Keratinocyte (primary cell): ENCODE measurements at regions not wholly inside any gene's neighbourhood (a gene's known extent, or its start where the extent isn't known, plus 50 kb on each side); places are given as distances from the start of the nearest gene placed in this dataset.

Experiments
- DNase-seq: peaks from one replicate; pipeline ENCODE4 v3.0.0-alpha.2; 2011; ENCODE audit warnings: low read depth, missing footprints, low spot score
- FAIRE-seq: peaks from 2 replicates; lab custom pipeline; 2011; peaks lifted over from hg19 to GRCh38; lab: Jason Lieb, UNC
- H2AFZ ChIP-seq: 2 replicates; pipeline ENCODE4 v1.6.0; 2012; ENCODE audit warnings: low read length, control low read depth, inconsistent platforms; ENCODE audit not compliant: control insufficient read depth
- H3K27ac ChIP-seq: 2 replicates; pipeline ENCODE4 v1.5.1; 2011; ENCODE audit warnings: low read length; ENCODE audit not compliant: control insufficient read depth, insufficient read depth
- H3K27me3 ChIP-seq: 3 replicates; pipeline ENCODE4 v1.6.0; 2011; ENCODE audit warnings: low read length; ENCODE audit not compliant: control insufficient read depth, insufficient read depth; ENCODE audit errors: extremely low read depth
- H3K36me3 ChIP-seq, 2 experiments: 2 replicates in 1 of 2; 3 replicates in 1 of 2; pipeline ENCODE4 v1.5.1; 2011; ENCODE audit warnings: low read length in 2 of 2, mild to moderate bottlenecking in 1 of 2; ENCODE audit not compliant: control insufficient read depth in 2 of 2, insufficient read depth in 2 of 2; ENCODE audit errors: extremely low read depth in 1 of 2
- H3K4me1 ChIP-seq: 3 replicates; pipeline ENCODE4 v1.5.1; 2011; ENCODE audit warnings: low read length; ENCODE audit not compliant: control insufficient read depth, insufficient read depth; ENCODE audit errors: extremely low read depth
- H3K4me2 ChIP-seq: 3 replicates; pipeline ENCODE4 v1.6.0; 2011; ENCODE audit warnings: low read depth, low read length; ENCODE audit not compliant: control insufficient read depth, insufficient read depth; ENCODE audit errors: extremely low read depth
- H3K4me3 ChIP-seq, 3 experiments: fragments of 200-600 bp in 1 of 3; sonication (generic) in 1 of 3; 2 replicates in 2 of 3; 3 replicates in 1 of 3; pipeline ENCODE4 v1.5.1; 2011 to 2016; ENCODE audit warnings: low read length in 3 of 3, mild to moderate bottlenecking in 3 of 3, control low read depth in 2 of 3, inconsistent platforms in 1 of 3, low read depth in 1 of 3, mixed read lengths in 1 of 3, mixed run types in 1 of 3, moderate library complexity in 1 of 3; ENCODE audit not compliant: control insufficient read depth in 2 of 3, insufficient read depth in 2 of 3; ENCODE audit errors: extremely low read depth in 1 of 3
- H3K79me2 ChIP-seq: 2 replicates; pipeline ENCODE4 v1.6.0; 2012; ENCODE audit warnings: low read length; ENCODE audit not compliant: control insufficient read depth, insufficient read depth
- H3K9ac ChIP-seq: 3 replicates; pipeline ENCODE4 v1.6.0; 2011; ENCODE audit warnings: low read length; ENCODE audit not compliant: control insufficient read depth, insufficient read depth; ENCODE audit errors: extremely low read depth
- H3K9me1 ChIP-seq: 3 replicates; pipeline ENCODE4 v1.6.0; 2011; ENCODE audit warnings: low read length; ENCODE audit not compliant: control insufficient read depth, insufficient read depth; ENCODE audit errors: extremely low read depth
- H3K9me3 ChIP-seq: 2 replicates; pipeline ENCODE4 v1.5.1; 2012; ENCODE audit warnings: low read depth, low read length; ENCODE audit not compliant: control insufficient read depth
- H4K20me1 ChIP-seq: 3 replicates; pipeline ENCODE4 v1.6.0; 2011; ENCODE audit warnings: low read length; ENCODE audit not compliant: control insufficient read depth, insufficient read depth; ENCODE audit errors: extremely low read depth
- CTCF ChIP-seq, 3 experiments: IDR thresholded peaks in 1 of 3; conservative IDR thresholded peaks in 1 of 3; optimal IDR thresholded peaks in 1 of 3; 2 replicates in 2 of 3; 3 replicates in 1 of 3; pipeline versions ENCODE3 to v1.5.1; 2011; ENCODE audit warnings: low read length in 3 of 3, mild to moderate bottlenecking in 3 of 3, moderate library complexity in 2 of 3, control low read depth in 1 of 3, inconsistent platforms in 1 of 3; ENCODE audit not compliant: insufficient read depth in 2 of 3; ENCODE audit errors: extremely low read depth in 1 of 3
- EZH2 ChIP-seq: IDR thresholded peaks from one replicate; pipeline ENCODE4 v1.6.1; 2012; ENCODE audit warnings: inconsistent platforms, mild to moderate bottlenecking, low read length, moderate library complexity
- dilution Hi-C: fragments of 300-500 bp; cut with MboI; formaldehyde crosslinking; loops from one replicate; pipeline ENCODE4 v1.7.0; 2020; ENCODE audit warnings: low sequenced_read_pairs; ENCODE audit not compliant: extremely low pct_ligation_motif_present

- no peaks in the 10 kb centered on the region for H3K27me3 ChIP-seq
- no peaks in the 10 kb centered on the region for H4K20me1 ChIP-seq
- DNase-seq (no peak), FAIRE-seq (no peak)
- no peaks in the 10 kb centered on the region for H3K9me1 ChIP-seq
- H2AFZ ChIP-seq, result no peak overlapping the region
- dilution Hi-C loops, result no loop called here
- H3K9ac ChIP-seq, result no peak overlapping the region
- TF ChIP-seq EZH2 (no peak), CTCF (optimal IDR thresholded peaks at IDR 0.05 in 1 of 3, IDR thresholded peaks at IDR 0.05 in 1 of 3, conservative IDR thresholded peaks at IDR 0.05 in 1 of 3; ENCODE audit: extremely low read depth in 1 of 3, insufficient read depth in 2 of 3, low read length in 3 of 3) (no peak)
- H3K4me2 ChIP-seq, result no peak overlapping the region
- H3K79me2 ChIP-seq, result no peaks in the 10 kb centered on the region
- H3K9me3 ChIP-seq, result no peaks in the 10 kb centered on the region
- no peak overlapping the region for H3K4me3 ChIP-seq
- peaks cover 9% of the 10 kb centered on the region for H3K4me1 ChIP-seq
- no peaks in the 10 kb centered on the region for H3K36me3 ChIP-seq
- no peak overlapping the region for H3K27ac ChIP-seq
These were observed 55.0 kb upstream of the CERS6 start for GRCh38 chr2:168401048-168401556.

- Histone ChIP-seq H3K4me2 (no peak overlapping the region), H3K27ac (no peak overlapping the region), H2AFZ (no peak overlapping the region), H3K36me3 (no peaks in the 10 kb centered on the region), H3K4me1 (peaks cover 3% of the 10 kb centered on the region), H3K9me3 (no peaks in the 10 kb centered on the region), H4K20me1 (no peaks in the 10 kb centered on the region), H3K4me3 (no peak overlapping the region), H3K79me2 (no peaks in the 10 kb centered on the region), H3K9ac (no peak overlapping the region), H3K27me3 (no peaks in the 10 kb centered on the region), H3K9me1 (no peaks in the 10 kb centered on the region)
- dilution Hi-C loops, result no loop called here
- FAIRE-seq (no peak), DNase-seq (no peak)
- TF ChIP-seq CTCF (optimal IDR thresholded peaks at IDR 0.05 in 1 of 3, IDR thresholded peaks at IDR 0.05 in 1 of 3, conservative IDR thresholded peaks at IDR 0.05 in 1 of 3; ENCODE audit: extremely low read depth in 1 of 3, insufficient read depth in 2 of 3, low read length in 3 of 3) (no peak), EZH2 (no peak)
These were observed 54.3 kb upstream of the CERS6 start for GRCh38 chr2:168401771-168402170.
